ENCODE measurements at regions not wholly inside any gene's neighbourhood (a gene's known extent, or its start where the extent isn't known, plus 50 kb on each side); places are given as distances from the start of the nearest gene placed in this dataset.

- TF ChIP-seq EP300 (IDR thresholded peaks at IDR 0.05; ENCODE audit: low read depth) (no peak), CTCF (IDR thresholded peaks at IDR 0.05) (no peak), POLR2AphosphoS5 (IDR thresholded peaks at IDR 0.05) (no peak), POLR2A (IDR thresholded peaks at IDR 0.05) (no peak)
- WGBS, 2 donors (ENCODE audit: low coverage in 1 of 2) = 100% methylated on average over 2 to 8 of the region's 8 CpGs
- Histone ChIP-seq H3K36me3 (no peaks in the 10 kb centered on the region), H3K4me1 (peaks cover 0 to 47% (median 32%) of the 10 kb centered on the region in 4 donors), H3K9me3 (no peaks in the 10 kb centered on the region), H3K27me3 (no peaks in the 10 kb centered on the region), H3K4me3 (no peak overlapping the region), H3K27ac (no peak overlapping the region)
- no peak for DNase-seq
- in situ Hi-C loops (cut with MboI; ENCODE audit: low pct_ligation_motif_present in 1 of 4, low pct_unique_long_range_greater_than_20kb in 1 of 4, low sequenced_read_pairs in 3 of 4) (no loop called here), intact Hi-C loops (cut with DNase I; ENCODE audit: low total_unique reads) (no loop called here)
Measured at GRCh38 chr2:8489751-8490150, 192.1 kb upstream of the ID2 start.

- WGBS, 2 donors (ENCODE audit: low coverage in 1 of 2) = 96% methylated on average over 2 of the region's 2 CpGs; no CpG with 5 or more reads in 1 of the 2 donors
Measured at GRCh38 chr2:8490166-8490721, 191.6 kb upstream of the ID2 start.

GRCh38 chr2:8491296-8492027 is 190.4 kb upstream of the ID2 start:
- TF ChIP-seq POLR2A (IDR thresholded peaks at IDR 0.05) = no peak
- peak in 1 of 3 donors; percentile 16 for TF ChIP-seq POLR2AphosphoS5 (IDR thresholded peaks at IDR 0.05)
- H3K4me3 ChIP-seq = no peak overlapping the region
- DNase-seq = no peak
- 62 to 78% methylated on average over 12 to 17 of the region's 17 CpGs for WGBS, 2 donors (ENCODE audit: low coverage in 1 of 2)
- H3K27ac ChIP-seq = peak overlapping the region; percentile 16 to 64 (median 28)
- peaks cover 0 to 62% (median 44%) of the 10 kb centered on the region in 4 donors for H3K4me1 ChIP-seq
- in situ Hi-C loops (cut with MboI; ENCODE audit: low pct_ligation_motif_present in 1 of 4, low pct_unique_long_range_greater_than_20kb in 1 of 4, low sequenced_read_pairs in 3 of 4) = no loop called here
- H3K36me3 ChIP-seq = no peaks in the 10 kb centered on the region
- no peaks in the 10 kb centered on the region for H3K27me3 ChIP-seq
- intact Hi-C loops (cut with DNase I; ENCODE audit: low total_unique reads) = no loop called here
- no peaks in the 10 kb centered on the region for H3K9me3 ChIP-seq

More at GRCh38 chr2:8490166-8490721, 191.6 kb upstream of the ID2 start:
- DNase-seq = no peak
- intact Hi-C loops (cut with DNase I; ENCODE audit: low total_unique reads) = no loop called here
- in situ Hi-C loops (cut with MboI; ENCODE audit: low pct_ligation_motif_present in 1 of 4, low pct_unique_long_range_greater_than_20kb in 1 of 4, low sequenced_read_pairs in 3 of 4) = no loop called here
- peak overlapping the region in 1 of 4 donors; percentile 51 for H3K27ac ChIP-seq
- no peak overlapping the region for H3K4me3 ChIP-seq
- no peaks in the 10 kb centered on the region for H3K9me3 ChIP-seq
- H3K27me3 ChIP-seq = no peaks in the 10 kb centered on the region
- TF ChIP-seq CTCF (IDR thresholded peaks at IDR 0.05) (no peak), EP300 (IDR thresholded peaks at IDR 0.05; ENCODE audit: low read depth) (no peak), POLR2A (IDR thresholded peaks at IDR 0.05) (no peak), POLR2AphosphoS5 (IDR thresholded peaks at IDR 0.05) (no peak)
- H3K36me3 ChIP-seq = no peaks in the 10 kb centered on the region
- peaks cover 0 to 52% (median 35%) of the 10 kb centered on the region in 4 donors for H3K4me1 ChIP-seq

- Histone ChIP-seq H3K36me3 (no peaks in the 10 kb centered on the region), H3K9me3 (no peaks in the 10 kb centered on the region), H3K27ac (peak overlapping the region in 3 of 4 donors; percentile 47 to 76 (median 64)), H3K4me3 (no peak overlapping the region), H3K27me3 (no peaks in the 10 kb centered on the region), H3K4me1 (peaks cover 0 to 63% (median 44%) of the 10 kb centered on the region in 4 donors)
- DNase-seq = no peak
- intact Hi-C loops (cut with DNase I; ENCODE audit: low total_unique reads) (no loop called here), in situ Hi-C loops (cut with MboI; ENCODE audit: low pct_ligation_motif_present in 1 of 4, low pct_unique_long_range_greater_than_20kb in 1 of 4, low sequenced_read_pairs in 3 of 4) (no loop called here)
- 88% methylated on average over 8 of the region's 9 CpGs; no CpG with 5 or more reads in 1 of the 2 donors for WGBS, 2 donors (ENCODE audit: low coverage in 1 of 2)
- TF ChIP-seq POLR2A (IDR thresholded peaks at IDR 0.05) = no peak
- TF ChIP-seq POLR2AphosphoS5 (IDR thresholded peaks at IDR 0.05) = no peak
- TF ChIP-seq EP300 (IDR thresholded peaks at IDR 0.05; ENCODE audit: low read depth) = no peak
- no peak for TF ChIP-seq CTCF (IDR thresholded peaks at IDR 0.05)
Measured at GRCh38 chr2:8494151-8494550, 187.7 kb upstream of the ID2 start.
